ENCODE measurements at regions not wholly inside any gene's neighbourhood (a gene's known extent, or its start where the extent isn't known, plus 50 kb on each side); places are given as distances from the start of the nearest gene placed in this dataset.

DNA sequence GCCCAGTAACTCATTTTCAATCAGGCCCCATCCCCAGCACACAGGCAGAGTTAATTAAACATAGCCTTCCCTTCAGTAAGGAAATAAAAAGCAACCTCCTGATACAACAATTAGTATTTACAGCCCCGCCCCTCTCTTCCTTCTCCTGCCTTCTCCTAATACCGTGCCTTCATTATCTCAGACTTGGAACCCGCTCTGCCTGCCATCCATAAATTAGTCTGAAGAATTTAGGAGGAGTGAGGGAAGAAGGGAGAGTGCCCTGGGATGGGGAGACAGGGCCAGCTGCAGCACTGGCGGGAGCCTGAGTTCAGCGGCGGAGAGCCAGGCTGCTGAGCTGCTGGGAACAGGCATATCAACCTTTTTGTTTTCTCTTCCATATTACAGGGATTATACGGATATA lies 172.8 kb downstream of the ACTL8 start:
- H3K4me3 ChIP-seq (ENCODE audit: low read depth, low read length): no peak overlapping the region
- no peaks in the 10 kb centered on the region for H3K4me1 ChIP-seq
- no peaks in the 10 kb centered on the region for H3K27me3 ChIP-seq (ENCODE audit: control insufficient read depth, insufficient read depth, low read length)
- H3K9ac ChIP-seq: no peak overlapping the region
- H3K36me3 ChIP-seq (ENCODE audit: control insufficient read depth, insufficient read depth, low read length): no peaks in the 10 kb centered on the region
- H3K9me3 ChIP-seq (ENCODE audit: control insufficient read depth, low read length): no peaks in the 10 kb centered on the region
- H2AFZ ChIP-seq: no peak overlapping the region
- H3K27ac ChIP-seq: no peak overlapping the region
- H3K79me2 ChIP-seq: no peaks in the 10 kb centered on the region
- TF ChIP-seq, protein P1, sequence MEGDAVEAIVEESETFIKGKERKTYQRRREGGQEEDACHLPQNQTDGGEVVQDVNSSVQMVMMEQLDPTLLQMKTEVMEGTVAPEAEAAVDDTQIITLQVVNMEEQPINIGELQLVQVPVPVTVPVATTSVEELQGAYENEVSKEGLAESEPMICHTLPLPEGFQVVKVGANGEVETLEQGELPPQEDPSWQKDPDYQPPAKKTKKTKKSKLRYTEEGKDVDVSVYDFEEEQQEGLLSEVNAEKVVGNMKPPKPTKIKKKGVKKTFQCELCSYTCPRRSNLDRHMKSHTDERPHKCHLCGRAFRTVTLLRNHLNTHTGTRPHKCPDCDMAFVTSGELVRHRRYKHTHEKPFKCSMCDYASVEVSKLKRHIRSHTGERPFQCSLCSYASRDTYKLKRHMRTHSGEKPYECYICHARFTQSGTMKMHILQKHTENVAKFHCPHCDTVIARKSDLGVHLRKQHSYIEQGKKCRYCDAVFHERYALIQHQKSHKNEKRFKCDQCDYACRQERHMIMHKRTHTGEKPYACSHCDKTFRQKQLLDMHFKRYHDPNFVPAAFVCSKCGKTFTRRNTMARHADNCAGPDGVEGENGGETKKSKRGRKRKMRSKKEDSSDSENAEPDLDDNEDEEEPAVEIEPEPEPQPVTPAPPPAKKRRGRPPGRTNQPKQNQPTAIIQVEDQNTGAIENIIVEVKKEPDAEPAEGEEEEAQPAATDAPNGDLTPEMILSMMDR (IDR thresholded peaks at IDR 0.05): no peak
- H3K4me2 ChIP-seq (ENCODE audit: low read length): no peak overlapping the region

DNA sequence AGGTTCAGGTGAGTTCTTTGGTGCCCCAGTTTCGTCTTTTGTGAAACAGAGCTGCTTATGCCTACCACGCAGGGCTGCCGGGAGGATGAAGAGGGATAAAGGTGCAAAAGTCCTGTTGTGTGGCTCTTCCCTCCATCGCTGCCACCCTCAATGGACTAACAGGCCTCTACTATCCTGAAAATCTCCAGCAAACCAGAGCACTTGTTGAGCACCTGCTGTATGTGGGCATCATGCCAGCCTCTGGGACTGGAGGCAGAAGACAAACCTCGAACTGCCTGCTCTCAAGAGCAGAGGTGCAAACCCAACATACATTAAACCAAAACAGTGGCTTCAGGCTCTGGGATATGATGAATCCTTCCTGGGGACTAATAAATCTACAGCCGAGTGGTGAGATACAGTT lies 174.1 kb downstream of the ACTL8 start:
- no peaks in the 10 kb centered on the region for H3K27me3 ChIP-seq (ENCODE audit: control insufficient read depth, insufficient read depth, low read length)
- no peak overlapping the region for H3K4me3 ChIP-seq (ENCODE audit: low read depth, low read length)
- TF ChIP-seq, protein P1 (IDR thresholded peaks at IDR 0.05): no peak
- H3K36me3 ChIP-seq (ENCODE audit: control insufficient read depth, insufficient read depth, low read length): no peaks in the 10 kb centered on the region
- H3K27ac ChIP-seq: no peak overlapping the region
- H3K4me2 ChIP-seq (ENCODE audit: low read length): no peak overlapping the region
- H3K9ac ChIP-seq: no peak overlapping the region
- no peak overlapping the region for H2AFZ ChIP-seq
- H3K9me3 ChIP-seq (ENCODE audit: control insufficient read depth, low read length): no peaks in the 10 kb centered on the region
- no peaks in the 10 kb centered on the region for H3K4me1 ChIP-seq
- no peaks in the 10 kb centered on the region for H3K79me2 ChIP-seq

DNA sequence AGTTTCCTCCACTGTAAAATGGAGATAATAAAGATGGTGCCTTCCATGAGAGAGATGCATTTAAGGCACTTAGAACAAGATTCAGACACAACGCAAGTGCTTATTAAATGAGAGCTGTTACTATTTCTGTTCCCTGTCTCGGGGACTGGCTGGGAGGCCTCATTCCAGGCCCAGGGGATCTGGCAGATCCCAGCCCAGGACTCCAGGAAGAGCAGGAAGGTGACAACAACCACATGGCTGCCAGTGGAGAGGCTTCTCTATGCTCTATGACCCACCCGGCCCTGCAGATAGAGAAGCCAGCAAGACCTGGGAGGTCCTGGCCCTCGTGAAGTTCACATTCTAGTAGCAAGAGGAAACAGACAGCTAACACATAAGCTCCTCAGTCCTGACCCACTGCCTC lies 175.5 kb downstream of the ACTL8 start:
- H3K36me3 ChIP-seq (ENCODE audit: control insufficient read depth, insufficient read depth, low read length): no peaks in the 10 kb centered on the region
- H2AFZ ChIP-seq: no peak overlapping the region
- no peaks in the 10 kb centered on the region for H3K27me3 ChIP-seq (ENCODE audit: control insufficient read depth, insufficient read depth, low read length)
- H3K79me2 ChIP-seq: no peaks in the 10 kb centered on the region
- H3K9ac ChIP-seq: no peak overlapping the region
- TF ChIP-seq, protein P1 (IDR thresholded peaks at IDR 0.05): no peak
- H3K4me3 ChIP-seq (ENCODE audit: low read depth, low read length): no peak overlapping the region
- no peak overlapping the region for H3K27ac ChIP-seq
- no peaks in the 10 kb centered on the region for H3K4me1 ChIP-seq
- no peaks in the 10 kb centered on the region for H3K9me3 ChIP-seq (ENCODE audit: control insufficient read depth, low read length)
- no peak overlapping the region for H3K4me2 ChIP-seq (ENCODE audit: low read length)

DNA sequence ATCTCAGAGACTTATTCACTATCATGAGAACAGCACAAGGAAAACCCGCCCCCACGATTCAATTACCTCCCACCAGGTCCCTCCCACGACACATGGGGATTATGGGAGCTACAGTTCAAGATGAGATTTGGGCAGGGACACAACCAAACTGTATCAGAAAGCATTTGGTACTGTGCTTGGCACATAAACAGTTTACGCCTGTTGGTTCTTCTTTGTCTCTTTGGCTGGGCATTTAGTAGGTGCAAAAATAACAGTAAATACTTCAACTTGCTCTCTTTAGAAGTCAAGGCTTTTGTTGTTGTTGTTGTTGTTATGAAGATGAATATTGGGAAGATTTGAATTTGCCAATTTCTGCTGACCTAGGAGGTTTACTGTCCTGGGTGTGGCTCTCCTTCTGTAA lies 175.4 kb upstream of the IGSF21 start:
- Histone ChIP-seq H3K9ac (no peak overlapping the region), H2AFZ (no peak overlapping the region), H3K36me3 (ENCODE audit: control insufficient read depth, insufficient read depth, low read length) (no peaks in the 10 kb centered on the region), H3K27ac (no peak overlapping the region), H3K27me3 (ENCODE audit: control insufficient read depth, insufficient read depth, low read length) (no peaks in the 10 kb centered on the region), H3K4me1 (no peaks in the 10 kb centered on the region), H3K4me2 (ENCODE audit: low read length) (no peak overlapping the region), H3K9me3 (ENCODE audit: control insufficient read depth, low read length) (no peaks in the 10 kb centered on the region), H3K4me3 (ENCODE audit: low read depth, low read length) (no peak overlapping the region), H3K79me2 (no peaks in the 10 kb centered on the region)
- TF ChIP-seq, protein P1 (IDR thresholded peaks at IDR 0.05): no peak

DNA sequence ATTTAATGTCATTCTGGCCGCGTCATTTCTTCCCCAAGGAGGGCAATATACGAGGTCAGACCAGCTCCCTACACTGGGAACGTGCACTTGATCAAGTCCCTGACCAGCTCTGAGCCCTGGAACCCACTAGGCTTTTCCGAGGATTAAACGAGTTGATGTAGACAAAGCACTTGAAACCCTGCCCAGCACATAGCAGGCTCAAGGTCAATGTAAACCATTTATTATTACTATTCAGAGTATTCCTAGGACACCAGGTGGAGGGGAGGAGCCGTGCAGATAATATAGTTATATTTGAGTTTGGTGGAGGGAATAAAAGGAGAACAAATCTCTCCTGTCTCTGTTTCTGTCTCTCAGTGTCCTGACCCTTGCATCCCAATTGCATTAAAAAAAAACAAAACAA lies 174.1 kb upstream of the IGSF21 start:
- no peaks in the 10 kb centered on the region for H3K36me3 ChIP-seq (ENCODE audit: control insufficient read depth, insufficient read depth, low read length)
- no peak overlapping the region for H3K27ac ChIP-seq
- no peak overlapping the region for H3K4me2 ChIP-seq (ENCODE audit: low read length)
- H3K4me1 ChIP-seq: no peaks in the 10 kb centered on the region
- no peak overlapping the region for H2AFZ ChIP-seq
- TF ChIP-seq, protein P1 (IDR thresholded peaks at IDR 0.05): no peak
- H3K9ac ChIP-seq: no peak overlapping the region
- no peaks in the 10 kb centered on the region for H3K27me3 ChIP-seq (ENCODE audit: control insufficient read depth, insufficient read depth, low read length)
- H3K79me2 ChIP-seq: no peaks in the 10 kb centered on the region
- H3K4me3 ChIP-seq (ENCODE audit: low read depth, low read length): no peak overlapping the region
- H3K9me3 ChIP-seq (ENCODE audit: control insufficient read depth, low read length): no peaks in the 10 kb centered on the region

All from parathyroid adenoma (tissue), 2 donors.